Suprapubic skin (tissue), 4 donors: ENCODE measurements at regions not wholly inside any gene's neighbourhood (a gene's known extent, or its start where the extent isn't known, plus 50 kb on each side); places are given as distances from the start of the nearest gene placed in this dataset.

ENCODE experiments used
- DNase-seq, 2 donors: peaks; one replicate each; pipeline ENCODE4 v3.0.0-alpha.2; 2019; ENCODE audit warnings: low spot score in 2 of 2
- H3K27ac ChIP-seq: fragments of 200-600 bp; sonication (generic); one replicate; pipeline ENCODE4 v1.5.1; 2019
- H3K27me3 ChIP-seq: fragments of 200-600 bp; sonication (generic); one replicate; pipeline ENCODE4 v1.5.1; 2019
- H3K36me3 ChIP-seq: fragments of 200-600 bp; sonication (generic); one replicate; pipeline ENCODE4 v1.5.1; 2019
- H3K4me1 ChIP-seq: fragments of 200-600 bp; sonication (generic); one replicate; pipeline ENCODE4 v1.5.1; 2019
- H3K4me3 ChIP-seq: fragments of 200-600 bp; sonication (generic); one replicate; pipeline ENCODE4 v1.5.1; 2019; ENCODE audit warnings: mild to moderate bottlenecking
- H3K9me3 ChIP-seq: fragments of 200-600 bp; sonication (generic); one replicate; pipeline ENCODE4 v1.5.1; 2019
- EP300 ChIP-seq: sonication (generic); formaldehyde crosslinking; IDR thresholded peaks from one replicate; pipeline ENCODE4 v1.6.1; 2017; ENCODE audit warnings: antibody characterized with exemption
- POLR2A ChIP-seq, 2 donors: fragments of 450-650 bp; IDR thresholded peaks; one replicate each; pipeline ENCODE4 v1.6.1; 2017; ENCODE audit warnings: antibody characterized with exemption in 2 of 2, mild to moderate bottlenecking in 2 of 2, moderate library complexity in 2 of 2
- POLR2AphosphoS5 ChIP-seq, 3 donors: sonication (generic); formaldehyde crosslinking; IDR thresholded peaks; one replicate each; pipeline ENCODE4 v1.6.1; 2017; ENCODE audit warnings: antibody characterized with exemption in 3 of 3
- WGBS: methylation state at CpG from one replicate; pipeline ENCODE4 v1.1.5; 2018; 5-methylcytosine and 5-hydroxymethylcytosine counted together
- TF ChIP-seq, protein P1 (sequence below), 2 donors: fragments of 200-600 bp in 1 of 2; fragments of 450-650 bp in 1 of 2; sonication (generic) in 1 of 2; IDR thresholded peaks; one replicate each; pipeline ENCODE4 v1.5.1; 2016 to 2019; ENCODE audit warnings: antibody characterized with exemption in 2 of 2, mild to moderate bottlenecking in 1 of 2, moderate library complexity in 1 of 2

DNA sequence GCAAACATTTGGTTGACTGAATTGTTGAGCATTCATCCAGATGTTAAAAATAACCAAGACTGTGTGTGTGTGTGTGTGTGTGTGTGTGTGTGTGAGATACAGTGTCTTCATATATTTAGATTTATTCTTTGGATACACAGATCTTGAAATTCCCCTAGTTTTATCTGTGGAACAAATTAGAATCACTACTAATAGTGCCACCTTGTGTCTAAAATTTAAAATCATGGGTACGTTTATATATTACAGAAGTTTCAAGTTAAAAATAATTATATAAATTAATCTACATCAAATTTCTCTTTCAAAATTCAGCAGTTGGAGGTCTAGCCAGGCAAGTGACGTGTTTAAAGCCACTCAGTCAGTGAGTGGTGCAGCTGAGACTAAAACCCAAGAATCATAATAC is 1566.2 kb upstream of the TENM4 start:
- H3K36me3 ChIP-seq: no peaks in the 10 kb centered on the region
- H3K9me3 ChIP-seq: no peaks in the 10 kb centered on the region
- TF ChIP-seq, protein P1, sequence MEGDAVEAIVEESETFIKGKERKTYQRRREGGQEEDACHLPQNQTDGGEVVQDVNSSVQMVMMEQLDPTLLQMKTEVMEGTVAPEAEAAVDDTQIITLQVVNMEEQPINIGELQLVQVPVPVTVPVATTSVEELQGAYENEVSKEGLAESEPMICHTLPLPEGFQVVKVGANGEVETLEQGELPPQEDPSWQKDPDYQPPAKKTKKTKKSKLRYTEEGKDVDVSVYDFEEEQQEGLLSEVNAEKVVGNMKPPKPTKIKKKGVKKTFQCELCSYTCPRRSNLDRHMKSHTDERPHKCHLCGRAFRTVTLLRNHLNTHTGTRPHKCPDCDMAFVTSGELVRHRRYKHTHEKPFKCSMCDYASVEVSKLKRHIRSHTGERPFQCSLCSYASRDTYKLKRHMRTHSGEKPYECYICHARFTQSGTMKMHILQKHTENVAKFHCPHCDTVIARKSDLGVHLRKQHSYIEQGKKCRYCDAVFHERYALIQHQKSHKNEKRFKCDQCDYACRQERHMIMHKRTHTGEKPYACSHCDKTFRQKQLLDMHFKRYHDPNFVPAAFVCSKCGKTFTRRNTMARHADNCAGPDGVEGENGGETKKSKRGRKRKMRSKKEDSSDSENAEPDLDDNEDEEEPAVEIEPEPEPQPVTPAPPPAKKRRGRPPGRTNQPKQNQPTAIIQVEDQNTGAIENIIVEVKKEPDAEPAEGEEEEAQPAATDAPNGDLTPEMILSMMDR (IDR thresholded peaks at IDR 0.05): no peak
- TF ChIP-seq POLR2AphosphoS5 (IDR thresholded peaks at IDR 0.05) (no peak), EP300 (no peak), POLR2A (IDR thresholded peaks at IDR 0.05) (no peak)
- H3K27ac ChIP-seq: no peak overlapping the region
- no peak overlapping the region for H3K4me3 ChIP-seq
- H3K4me1 ChIP-seq: no peaks in the 10 kb centered on the region
- no peaks in the 10 kb centered on the region for H3K27me3 ChIP-seq
- DNase-seq: no peak
- 16% methylated on average over 2 of the region's 2 CpGs for WGBS

DNA sequence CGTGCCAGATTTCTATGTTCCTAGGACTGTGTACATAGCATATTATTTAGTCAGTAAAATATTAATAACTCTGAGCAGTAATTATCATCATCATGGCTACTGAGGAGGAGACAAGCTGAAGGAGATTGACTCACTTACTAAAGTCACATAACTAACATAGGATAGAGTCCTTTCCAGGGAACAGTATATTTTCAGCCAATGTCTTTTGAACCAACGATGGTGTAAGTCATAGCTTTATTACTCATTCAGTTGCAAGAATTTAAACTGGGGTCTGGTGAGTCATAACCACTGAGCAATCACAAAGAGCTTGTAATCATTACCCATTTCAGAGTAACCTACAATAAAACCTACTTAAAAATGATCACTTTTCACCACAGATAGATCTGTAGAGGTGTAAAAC is 1564.8 kb upstream of the TENM4 start:
- 66% methylated on average over 2 of the region's 2 CpGs for WGBS
- Histone ChIP-seq H3K9me3 (no peaks in the 10 kb centered on the region), H3K27me3 (no peaks in the 10 kb centered on the region), H3K4me3 (no peak overlapping the region), H3K27ac (no peak overlapping the region), H3K36me3 (no peaks in the 10 kb centered on the region), H3K4me1 (no peaks in the 10 kb centered on the region)
- TF ChIP-seq EP300 (no peak), POLR2AphosphoS5 (IDR thresholded peaks at IDR 0.05) (no peak), POLR2A (IDR thresholded peaks at IDR 0.05) (no peak)
- TF ChIP-seq, protein P1 (IDR thresholded peaks at IDR 0.05): no peak
- no peak for DNase-seq

DNA sequence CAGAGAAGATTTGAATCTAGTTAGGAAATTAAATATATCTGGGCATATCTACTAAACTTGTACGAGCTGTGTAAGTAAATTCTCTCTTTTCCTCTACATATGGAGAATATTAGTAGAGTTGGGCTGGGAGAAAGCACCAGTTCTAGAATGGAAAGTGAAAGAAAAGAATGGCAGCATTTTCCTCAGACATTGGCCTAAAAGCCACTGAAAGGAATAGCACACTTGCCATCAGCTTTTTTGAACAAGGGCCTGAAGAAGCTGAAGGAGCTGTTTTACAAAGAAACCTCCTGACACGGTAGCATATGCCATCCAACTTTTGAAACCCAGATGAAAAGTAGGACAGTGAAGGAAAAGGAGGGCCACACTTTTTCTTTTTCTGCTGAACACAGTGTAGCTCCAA is 1563.7 kb upstream of the TENM4 start:
- TF ChIP-seq POLR2AphosphoS5 (IDR thresholded peaks at IDR 0.05) (no peak), POLR2A (IDR thresholded peaks at IDR 0.05) (no peak), EP300 (no peak)
- TF ChIP-seq, protein P1 (IDR thresholded peaks at IDR 0.05): no peak
- Histone ChIP-seq H3K27ac (no peak overlapping the region), H3K27me3 (no peaks in the 10 kb centered on the region), H3K9me3 (no peaks in the 10 kb centered on the region), H3K4me1 (no peaks in the 10 kb centered on the region), H3K36me3 (no peaks in the 10 kb centered on the region), H3K4me3 (no peak overlapping the region)
- WGBS: 58% methylated on average over 2 of the region's 2 CpGs
- DNase-seq: no peak

DNA sequence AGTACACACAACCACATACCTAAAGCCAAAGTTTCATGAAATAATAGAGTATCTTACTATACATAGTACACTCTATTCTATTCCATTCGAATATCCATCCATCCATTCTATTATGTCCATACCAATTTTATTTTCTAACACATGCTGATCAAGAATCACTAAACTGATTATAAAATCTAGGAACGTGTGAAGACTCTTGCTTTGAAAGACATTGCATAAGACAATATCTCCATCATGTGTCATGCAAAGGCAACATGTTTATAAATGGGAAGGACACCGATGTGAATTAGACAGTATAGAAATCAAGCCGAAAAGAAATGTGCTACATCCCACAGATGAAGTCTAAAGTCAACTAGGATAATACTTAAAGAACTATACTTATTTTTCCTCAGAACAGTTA is 1561.5 kb upstream of the TENM4 start:
- 70% methylated on average over 4 of the region's 4 CpGs for WGBS
- no peak overlapping the region for H3K4me3 ChIP-seq
- H3K27ac ChIP-seq: no peak overlapping the region
- no peaks in the 10 kb centered on the region for H3K27me3 ChIP-seq
- H3K9me3 ChIP-seq: no peaks in the 10 kb centered on the region
- DNase-seq: no peak
- TF ChIP-seq POLR2AphosphoS5 (IDR thresholded peaks at IDR 0.05) (no peak), EP300 (no peak), POLR2A (IDR thresholded peaks at IDR 0.05) (no peak)
- TF ChIP-seq, protein P1 (IDR thresholded peaks at IDR 0.05): no peak
- H3K36me3 ChIP-seq: no peaks in the 10 kb centered on the region
- H3K4me1 ChIP-seq: no peaks in the 10 kb centered on the region

DNA sequence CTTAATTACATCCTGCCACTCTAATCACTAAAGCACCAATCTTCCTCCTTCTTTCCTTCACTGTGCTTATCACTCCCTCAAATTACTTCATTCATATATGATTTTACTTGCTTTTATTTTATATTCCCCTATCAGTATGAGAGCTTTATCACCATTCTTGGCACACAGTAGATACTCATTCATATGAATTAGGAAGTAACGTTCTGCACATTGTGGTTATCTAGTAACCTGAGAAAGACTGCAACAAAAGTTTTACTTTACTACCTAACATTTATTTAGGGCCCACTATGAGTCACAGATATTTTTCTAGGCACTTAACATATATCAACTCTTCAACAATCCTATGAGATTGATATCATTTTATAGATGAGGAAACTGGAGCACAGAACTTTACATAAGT is 1559.9 kb upstream of the TENM4 start:
- WGBS: 59% methylated on average over 1 of the region's 1 CpG
- Histone ChIP-seq H3K27ac (no peak overlapping the region), H3K27me3 (no peaks in the 10 kb centered on the region), H3K36me3 (no peaks in the 10 kb centered on the region), H3K9me3 (no peaks in the 10 kb centered on the region), H3K4me3 (no peak overlapping the region), H3K4me1 (no peaks in the 10 kb centered on the region)
- no peak for TF ChIP-seq POLR2AphosphoS5 (IDR thresholded peaks at IDR 0.05)
- TF ChIP-seq, protein P1 (IDR thresholded peaks at IDR 0.05): no peak
- no peak for TF ChIP-seq POLR2A (IDR thresholded peaks at IDR 0.05)
- no peak for TF ChIP-seq EP300
- no peak for DNase-seq
